Esophagus (tissue), 2 donors: ENCODE measurements at regions not wholly inside any gene's neighbourhood (a gene's known extent, or its start where the extent isn't known, plus 50 kb on each side); places are given as distances from the start of the nearest gene placed in this dataset.

ENCODE experiments used
- H3K27ac ChIP-seq, 2 donors: one replicate each; pipeline ENCODE4 v1.5.1; 2013; ENCODE audit warnings: low read depth in 2 of 2, mild to moderate bottlenecking in 2 of 2, inconsistent platforms in 1 of 2, low read length in 1 of 2, moderate library complexity in 1 of 2
- H3K27me3 ChIP-seq, 2 donors: one replicate each; pipeline ENCODE4 v1.6.1; 2013; ENCODE audit warnings: low read length in 2 of 2, control low read depth in 1 of 2, mild to moderate bottlenecking in 1 of 2; ENCODE audit not compliant: insufficient read depth in 2 of 2, control insufficient read depth in 1 of 2
- H3K36me3 ChIP-seq, 2 donors: one replicate each; pipeline ENCODE4 v1.6.1; 2013; ENCODE audit warnings: low read length in 1 of 2; ENCODE audit not compliant: control insufficient read depth in 2 of 2, insufficient read depth in 2 of 2
- H3K4me1 ChIP-seq, 2 donors: one replicate each; pipeline ENCODE4 v1.6.1; 2013; ENCODE audit warnings: low read length in 1 of 2; ENCODE audit not compliant: control insufficient read depth in 2 of 2, insufficient read depth in 2 of 2
- H3K4me3 ChIP-seq, 2 donors: one replicate each; pipeline ENCODE4 v1.5.1; 2013; ENCODE audit warnings: low read length in 2 of 2, mild to moderate bottlenecking in 2 of 2, low read depth in 1 of 2, moderate library complexity in 1 of 2
- H3K9me3 ChIP-seq, 2 donors: one replicate each; pipeline ENCODE4 v1.6.1; 2013; ENCODE audit warnings: mild to moderate bottlenecking in 2 of 2, low read depth in 1 of 2, low read length in 1 of 2, moderate library complexity in 1 of 2; ENCODE audit not compliant: control insufficient read depth in 2 of 2, insufficient read depth in 1 of 2
- WGBS, 2 donors: extraction: QIAGEN DNeasy Blood & Tissue Kit; methylation state at CpG; one replicate each; pipeline ENCODE4 v1.1.7; 2013; 5-methylcytosine and 5-hydroxymethylcytosine counted together
- donor health status: healthy with polysubstance abuse.
- donor health status: Bipolar disorder and iron deficiency.

DNA sequence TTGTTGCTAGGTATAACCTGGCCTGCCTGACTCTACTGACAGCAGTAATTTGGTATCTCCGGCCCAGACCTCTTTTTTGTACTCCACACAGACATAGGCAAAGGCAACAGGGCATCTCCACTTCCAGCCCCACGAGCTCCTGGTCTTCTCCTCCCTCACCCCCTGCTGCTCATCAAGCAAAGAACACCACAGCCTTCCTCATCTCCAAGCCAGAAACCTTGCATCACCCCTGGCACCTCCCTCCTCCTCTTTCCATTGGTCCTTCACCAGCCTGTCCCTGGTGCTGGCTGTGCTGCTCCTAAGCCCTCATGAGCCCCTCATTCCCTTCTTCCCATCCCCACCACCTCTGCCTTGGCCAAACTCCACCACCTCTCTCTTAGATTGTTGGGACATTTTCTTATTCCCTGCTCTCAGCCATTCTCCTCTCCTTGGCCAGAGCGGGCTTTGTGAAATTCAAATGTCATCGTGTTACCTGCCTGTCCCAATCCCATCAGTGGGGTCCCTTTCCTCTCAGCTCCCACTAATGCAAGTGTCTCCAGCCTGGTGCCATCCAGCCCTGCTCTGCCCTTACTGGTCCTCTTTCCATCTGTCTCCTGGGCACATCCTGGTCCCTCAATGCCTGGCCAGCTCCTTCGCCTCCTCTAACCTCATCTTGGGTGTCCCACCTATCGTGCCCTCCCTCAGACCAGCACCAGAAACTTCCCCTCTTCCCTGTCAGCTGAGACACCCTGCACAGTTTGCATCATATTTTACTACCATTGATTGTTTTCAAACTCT lies 77.4 kb downstream of the INHBB start:
- no peaks in the 10 kb centered on the region for H3K4me1 ChIP-seq
- no peaks in the 10 kb centered on the region for H3K36me3 ChIP-seq
- H3K4me3 ChIP-seq = no peak overlapping the region
- no peak overlapping the region for H3K27ac ChIP-seq
- H3K27me3 ChIP-seq = no peaks in the 10 kb centered on the region
- no peaks in the 10 kb centered on the region for H3K9me3 ChIP-seq
- WGBS, 2 donors = 83% methylated on average over 6 of the region's 6 CpGs

DNA sequence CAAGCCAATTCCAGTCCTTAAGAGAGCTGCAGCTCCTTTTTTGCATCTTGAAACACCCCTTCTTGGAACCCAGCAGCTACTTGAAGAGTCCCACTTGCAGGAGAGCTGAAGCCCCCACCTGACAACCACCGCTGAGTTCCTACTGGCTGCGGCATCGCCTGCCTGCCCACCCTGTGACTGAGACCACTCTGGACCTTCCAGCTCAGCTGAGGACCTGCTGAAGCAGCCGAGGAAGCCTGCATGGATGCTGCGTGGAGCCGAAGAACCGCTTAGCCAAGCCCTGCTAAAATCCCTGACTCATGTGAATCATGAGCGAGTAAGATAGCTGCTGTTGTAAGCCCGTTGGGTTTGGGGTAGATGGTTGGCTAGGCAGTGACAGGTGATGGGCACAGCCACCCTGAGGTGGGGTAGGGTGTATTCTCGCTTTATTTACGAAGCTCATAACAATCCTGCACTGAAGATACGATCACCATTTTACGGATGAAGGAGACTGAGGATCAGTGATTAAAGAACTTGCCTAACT lies 78.4 kb downstream of the INHBB start:
- H3K4me1 ChIP-seq = no peaks in the 10 kb centered on the region
- 79 to 89% methylated on average over 13 of the region's 13 CpGs for WGBS, 2 donors
- H3K27me3 ChIP-seq = no peaks in the 10 kb centered on the region
- H3K36me3 ChIP-seq = no peaks in the 10 kb centered on the region
- H3K27ac ChIP-seq = no peak overlapping the region
- no peak overlapping the region for H3K4me3 ChIP-seq
- no peaks in the 10 kb centered on the region for H3K9me3 ChIP-seq

DNA sequence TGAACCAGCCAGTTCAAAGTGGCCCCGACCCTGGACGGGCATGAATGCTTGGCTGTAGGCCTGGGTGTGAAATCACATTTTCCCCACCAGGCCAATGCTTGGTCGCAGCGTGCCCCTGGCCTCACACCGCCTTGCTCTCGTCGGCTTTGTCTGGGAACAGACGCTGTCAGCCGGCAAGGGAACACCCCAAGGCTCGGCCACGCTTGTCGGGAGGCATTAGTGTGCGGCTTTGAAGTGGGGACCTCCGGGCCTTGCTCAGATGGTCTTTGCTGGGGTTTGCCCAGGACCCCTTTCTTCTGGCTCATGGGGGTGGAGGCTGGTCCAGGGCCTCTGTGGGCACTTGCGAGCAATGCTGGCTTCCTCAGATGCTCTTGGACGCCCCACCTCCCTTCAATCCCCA lies 79.1 kb downstream of the INHBB start:
- Histone ChIP-seq H3K4me3 (no peak overlapping the region), H3K36me3 (no peaks in the 10 kb centered on the region), H3K27ac (no peak overlapping the region), H3K4me1 (no peaks in the 10 kb centered on the region), H3K9me3 (no peaks in the 10 kb centered on the region), H3K27me3 (no peaks in the 10 kb centered on the region)
- WGBS, 2 donors = 90 to 91% methylated on average over 16 of the region's 16 CpGs

DNA sequence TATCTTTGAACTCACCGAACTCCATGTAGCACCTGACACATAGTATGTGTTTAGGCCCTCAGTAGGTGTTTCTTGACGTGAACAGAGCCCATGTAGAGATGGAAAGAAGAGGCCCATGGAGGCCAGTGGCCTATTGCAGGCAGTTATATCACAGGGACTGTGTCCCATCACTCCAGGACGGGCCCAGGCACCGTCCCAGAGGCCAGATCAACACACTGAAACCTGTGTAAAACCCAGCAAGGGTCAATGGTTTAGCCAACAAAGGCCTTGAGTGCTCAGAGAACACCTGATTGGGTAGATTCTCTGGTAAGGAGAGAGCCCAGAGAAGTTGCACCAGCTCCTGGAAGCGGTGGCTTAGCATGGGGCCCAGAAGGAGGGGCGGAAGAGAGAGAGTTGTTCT lies 82.8 kb downstream of the INHBB start:
- Histone ChIP-seq H3K27ac (no peak overlapping the region), H3K27me3 (no peaks in the 10 kb centered on the region)
- 76 to 89% methylated on average over 6 of the region's 6 CpGs for WGBS, 2 donors

DNA sequence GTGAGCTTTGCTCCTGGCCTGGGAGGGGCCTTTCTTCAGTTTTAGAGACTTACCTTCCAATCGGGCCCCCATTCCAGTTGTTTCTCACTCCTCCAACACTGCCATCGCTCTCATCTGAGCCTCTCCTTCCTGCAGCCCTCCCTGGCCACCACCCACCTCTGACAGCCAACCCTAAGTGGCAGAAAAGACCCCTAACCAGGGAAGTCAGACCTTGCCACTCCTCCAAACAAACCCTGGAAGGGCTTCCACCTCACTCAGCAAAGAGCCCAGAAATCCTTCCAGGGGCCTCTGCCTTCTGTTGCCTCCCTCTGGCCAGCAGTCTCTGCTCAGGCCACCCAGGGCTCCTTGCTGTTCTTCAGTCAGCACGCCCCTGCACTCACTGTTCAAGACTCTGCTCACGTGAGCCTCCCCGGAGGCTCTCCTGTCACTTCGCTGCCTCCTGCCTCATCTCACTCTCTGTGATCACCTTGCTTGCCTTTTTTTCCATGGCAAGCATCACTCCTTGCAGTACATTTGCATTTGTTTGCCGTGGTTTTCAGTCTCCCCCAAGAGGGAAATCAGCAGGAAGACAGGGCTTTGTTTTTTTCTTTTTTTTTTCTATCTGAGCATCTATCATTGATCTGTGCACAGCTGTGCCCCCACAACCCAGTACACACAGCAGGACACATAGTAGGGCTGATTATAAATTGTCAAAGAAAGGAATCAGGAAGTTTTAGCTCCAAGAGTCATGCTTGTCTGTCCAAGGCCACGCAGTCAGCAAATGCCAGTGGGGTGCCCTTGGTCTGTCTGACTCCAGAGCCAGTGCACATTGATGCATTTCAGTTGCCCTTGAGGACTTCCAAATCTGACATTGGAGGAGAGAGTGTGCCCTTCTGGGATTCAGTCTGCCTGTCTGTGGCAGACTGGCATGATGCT lies 83.9 kb downstream of the INHBB start:
- Histone ChIP-seq H3K36me3 (no peaks in the 10 kb centered on the region), H3K27me3 (no peaks in the 10 kb centered on the region), H3K27ac (no peak overlapping the region), H3K4me3 (no peak overlapping the region), H3K9me3 (no peaks in the 10 kb centered on the region), H3K4me1 (no peaks in the 10 kb centered on the region)
- 80% methylated on average over 8 of the region's 8 CpGs for WGBS, 2 donors

More for the DNA sequence above, 82.8 kb downstream of the INHBB start:
- H3K36me3 ChIP-seq = no peaks in the 10 kb centered on the region
- H3K4me1 ChIP-seq = no peaks in the 10 kb centered on the region
- no peaks in the 10 kb centered on the region for H3K9me3 ChIP-seq
- no peak overlapping the region for H3K4me3 ChIP-seq

DNA sequence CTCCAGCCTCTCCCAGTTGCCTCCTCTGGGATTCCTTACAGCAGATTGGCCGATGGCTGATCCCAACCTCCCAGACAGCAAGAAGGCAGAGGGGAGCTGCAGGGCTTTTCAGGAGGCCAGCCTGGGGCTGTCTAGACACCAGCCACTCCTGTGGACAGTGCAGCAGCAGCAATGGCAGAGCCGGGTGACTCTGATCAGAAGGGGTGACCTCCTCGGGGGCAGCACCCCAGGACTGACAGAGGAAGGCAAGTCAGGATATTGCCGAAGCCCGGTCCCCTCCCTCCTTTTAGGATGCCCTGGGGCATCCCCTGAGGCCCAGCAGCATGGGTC lies 84.5 kb downstream of the INHBB start:
- Histone ChIP-seq H3K36me3 (no peaks in the 10 kb centered on the region), H3K4me3 (no peak overlapping the region), H3K4me1 (no peaks in the 10 kb centered on the region), H3K27me3 (no peaks in the 10 kb centered on the region), H3K9me3 (no peaks in the 10 kb centered on the region), H3K27ac (no peak overlapping the region)
- 80 to 81% methylated on average over 5 of the region's 5 CpGs for WGBS, 2 donors

DNA sequence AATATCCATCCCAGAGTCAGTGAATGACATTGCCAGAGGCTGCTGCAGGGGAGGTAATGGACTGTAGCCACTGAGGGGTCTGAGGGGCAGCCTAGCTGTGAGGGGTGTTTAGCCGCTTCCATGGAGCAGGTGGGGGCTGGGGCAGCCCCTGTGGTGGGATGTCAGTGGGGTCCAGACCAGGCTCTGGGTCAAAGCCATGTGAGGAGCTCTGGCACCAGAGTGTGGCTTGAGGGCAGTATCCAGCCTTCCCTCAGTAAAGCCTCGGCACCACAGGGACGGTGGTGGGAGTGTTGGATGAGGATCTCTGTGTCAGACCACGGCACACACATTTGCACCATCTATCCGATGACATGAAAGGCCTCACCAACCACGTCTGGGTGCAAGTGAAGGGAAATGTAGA lies 85.0 kb downstream of the INHBB start:
- Histone ChIP-seq H3K4me1 (no peaks in the 10 kb centered on the region), H3K27ac (no peak overlapping the region), H3K36me3 (no peaks in the 10 kb centered on the region), H3K9me3 (no peaks in the 10 kb centered on the region), H3K27me3 (no peaks in the 10 kb centered on the region), H3K4me3 (no peak overlapping the region)
- 84 to 87% methylated on average over 6 of the region's 6 CpGs for WGBS, 2 donors

DNA sequence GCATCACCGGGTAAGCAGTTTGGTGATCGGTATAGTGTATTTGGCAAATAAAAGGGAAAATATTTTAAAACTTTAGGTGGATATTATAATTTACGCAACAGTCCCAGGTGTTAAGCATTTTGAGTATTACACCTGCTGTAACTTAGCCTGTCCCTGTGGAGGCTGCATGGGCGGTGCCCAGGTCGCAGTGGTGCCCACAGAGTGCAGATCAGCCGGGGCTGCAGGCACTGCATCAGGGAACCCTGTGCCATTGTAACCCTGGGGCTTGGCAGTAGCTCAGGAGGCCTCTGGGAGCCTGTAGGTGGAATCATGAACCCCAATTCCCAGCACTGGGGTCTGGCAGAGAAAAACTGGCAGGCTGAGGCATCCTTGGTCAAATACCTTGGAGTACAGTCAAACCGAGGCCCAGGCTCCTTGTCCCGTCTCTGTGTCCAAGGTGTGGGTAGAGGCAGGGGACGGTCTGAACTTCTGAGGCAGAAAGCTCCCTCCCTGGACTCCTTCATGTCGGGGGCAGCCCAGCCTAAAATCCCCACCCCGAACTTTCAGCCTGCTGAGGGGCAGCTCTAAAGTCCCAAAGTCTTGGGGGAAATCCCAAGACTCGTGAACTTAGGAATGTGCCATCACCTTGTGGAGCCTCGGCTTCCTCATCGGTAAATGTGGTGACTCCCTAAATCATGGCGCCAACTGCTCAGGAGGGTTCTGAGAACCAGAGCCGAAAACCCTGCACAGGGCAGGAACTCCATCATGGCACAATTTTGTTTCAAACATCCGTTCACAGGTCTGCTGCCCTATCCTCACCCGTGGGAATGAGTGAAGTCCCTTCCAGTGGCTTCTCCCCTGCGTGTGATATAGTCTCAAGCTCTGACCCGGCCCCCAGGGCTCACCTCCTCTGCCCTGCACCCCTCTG lies 85.7 kb downstream of the INHBB start:
- WGBS, 2 donors = 87% methylated on average over 20 of the region's 20 CpGs
- H3K27me3 ChIP-seq = no peaks in the 10 kb centered on the region

DNA sequence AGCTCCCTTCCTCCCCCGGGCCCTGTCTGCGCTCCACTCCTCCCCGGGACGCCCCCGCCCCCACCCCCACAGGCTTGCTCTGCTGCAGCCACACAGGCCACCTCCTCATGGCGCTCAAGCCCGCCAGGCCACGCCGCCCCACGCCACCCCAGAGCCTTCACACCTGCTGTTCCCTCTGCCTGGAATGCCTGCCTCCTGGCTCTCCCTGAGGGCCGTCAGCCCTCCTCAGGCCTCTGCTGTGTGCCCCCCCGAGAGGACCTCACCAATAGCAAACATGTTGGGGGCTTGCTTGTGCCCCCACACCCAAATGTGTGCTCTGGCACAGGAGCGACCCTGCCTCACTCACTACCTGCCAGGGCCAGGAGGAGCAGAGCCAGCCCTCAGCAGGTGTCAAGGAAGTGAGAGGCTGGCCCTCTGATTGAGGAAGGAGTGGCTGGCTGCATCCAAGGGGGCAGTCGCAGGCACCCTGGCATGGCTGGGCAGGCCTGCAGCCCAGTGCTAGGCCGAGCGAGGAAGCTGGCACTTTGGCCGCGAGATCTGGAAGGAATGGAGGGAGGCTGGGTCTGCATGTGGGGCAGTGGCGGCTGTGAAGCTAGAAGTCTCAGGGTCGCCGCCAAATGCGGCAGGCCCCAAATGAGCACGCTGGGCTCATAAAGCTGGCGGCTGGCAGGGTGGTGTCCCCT lies 86.5 kb downstream of the INHBB start:
- Histone ChIP-seq H3K27me3 (no peaks in the 10 kb centered on the region), H3K4me1 (no peaks in the 10 kb centered on the region), H3K4me3 (no peak overlapping the region), H3K27ac (no peak overlapping the region), H3K9me3 (no peaks in the 10 kb centered on the region), H3K36me3 (no peaks in the 10 kb centered on the region)
- WGBS, 2 donors = 91% methylated on average over 24 of the region's 24 CpGs

More for the DNA sequence above, 85.7 kb downstream of the INHBB start:
- Histone ChIP-seq H3K4me1 (no peaks in the 10 kb centered on the region), H3K4me3 (no peak overlapping the region), H3K27ac (no peak overlapping the region), H3K9me3 (no peaks in the 10 kb centered on the region), H3K36me3 (no peaks in the 10 kb centered on the region)
